Skin epidermis (tissue), 12 donors: ENCODE measurements at regions not wholly inside any gene's neighbourhood (a gene's known extent, or its start where the extent isn't known, plus 50 kb on each side); places are given as distances from the start of the nearest gene placed in this dataset.

Experiments used
- H3K27ac ChIP-seq, 21 experiments: fragments of 200-600 bp; sonication (generic) in 11 of 21; one replicate each; pipeline ENCODE4 v1.5.0; 2020; ENCODE audit warnings: mild to moderate bottlenecking in 3 of 21, inconsistent platforms in 2 of 21, moderate library complexity in 2 of 21
- H3K4me3 ChIP-seq, 7 experiments: fragments of 200-600 bp; sonication (generic) in 2 of 7; one replicate each; pipeline ENCODE4 v1.5.0; 2020; ENCODE audit warnings: inconsistent platforms in 2 of 7, mild to moderate bottlenecking in 2 of 7, moderate library complexity in 1 of 7

GRCh38 chr13:82938644-82939043, 943.6 kb downstream of the SLITRK1 start:
- H3K27ac ChIP-seq, result no peak overlapping the region
- H3K4me3 ChIP-seq, result no peak overlapping the region

GRCh38 chr13:82934000-82934399, 948.3 kb downstream of the SLITRK1 start:
- no peak overlapping the region for H3K4me3 ChIP-seq
- no peak overlapping the region for H3K27ac ChIP-seq

GRCh38 chr13:82925114-82925513, 957.2 kb downstream of the SLITRK1 start:
- H3K4me3 ChIP-seq, result no peak overlapping the region
- H3K27ac ChIP-seq, result no peak overlapping the region

- Histone ChIP-seq H3K27ac (no peak overlapping the region), H3K4me3 (no peak overlapping the region)
These were observed 964.3 kb downstream of the SLITRK1 start for GRCh38 chr13:82917984-82918383.

GRCh38 chr13:82912564-82912963, 969.7 kb downstream of the SLITRK1 start:
- no peak overlapping the region for H3K4me3 ChIP-seq
- H3K27ac ChIP-seq, result no peak overlapping the region

GRCh38 chr13:82905071-82905470, 977.2 kb downstream of the SLITRK1 start:
- no peak overlapping the region for H3K4me3 ChIP-seq
- H3K27ac ChIP-seq, result no peak overlapping the region

- no peak overlapping the region for H3K27ac ChIP-seq
- no peak overlapping the region for H3K4me3 ChIP-seq
These were observed 981.8 kb downstream of the SLITRK1 start for GRCh38 chr13:82900453-82900852.

- no peak overlapping the region for H3K4me3 ChIP-seq
- no peak overlapping the region for H3K27ac ChIP-seq
These were observed 983.7 kb downstream of the SLITRK1 start for GRCh38 chr13:82898586-82898985.

GRCh38 chr13:82879921-82880320, 1002.4 kb downstream of the SLITRK1 start:
- no peak overlapping the region for H3K27ac ChIP-seq
- no peak overlapping the region for H3K4me3 ChIP-seq

- Histone ChIP-seq H3K27ac (no peak overlapping the region), H3K4me3 (no peak overlapping the region)
These were observed 1003.7 kb downstream of the SLITRK1 start for GRCh38 chr13:82878536-82878935.

GRCh38 chr13:82867284-82867683, 1015.0 kb downstream of the SLITRK1 start:
- no peak overlapping the region for H3K4me3 ChIP-seq
- H3K27ac ChIP-seq, result no peak overlapping the region

GRCh38 chr13:82850644-82851043, 1031.6 kb downstream of the SLITRK1 start:
- no peak overlapping the region for H3K27ac ChIP-seq
- no peak overlapping the region for H3K4me3 ChIP-seq

GRCh38 chr13:82848766-82849165, 1033.5 kb downstream of the SLITRK1 start:
- no peak overlapping the region for H3K27ac ChIP-seq
- H3K4me3 ChIP-seq, result no peak overlapping the region

- Histone ChIP-seq H3K27ac (no peak overlapping the region), H3K4me3 (no peak overlapping the region)
These were observed 1034.7 kb downstream of the SLITRK1 start for GRCh38 chr13:82847595-82847994.

- Histone ChIP-seq H3K4me3 (no peak overlapping the region), H3K27ac (no peak overlapping the region)
These were observed 1048.4 kb downstream of the SLITRK1 start for GRCh38 chr13:82833923-82834322.

GRCh38 chr13:82829040-82829439, 1053.2 kb downstream of the SLITRK1 start:
- H3K4me3 ChIP-seq, result no peak overlapping the region
- H3K27ac ChIP-seq, result no peak overlapping the region

- H3K4me3 ChIP-seq, result no peak overlapping the region
- H3K27ac ChIP-seq, result no peak overlapping the region
These were observed 1054.5 kb downstream of the SLITRK1 start for GRCh38 chr13:82827724-82828123.

- Histone ChIP-seq H3K4me3 (no peak overlapping the region), H3K27ac (no peak overlapping the region)
These were observed 1059.3 kb downstream of the SLITRK1 start for GRCh38 chr13:82822935-82823334.

- no peak overlapping the region for H3K27ac ChIP-seq
- H3K4me3 ChIP-seq, result no peak overlapping the region
These were observed 1065.1 kb downstream of the SLITRK1 start for GRCh38 chr13:82817133-82817532.

GRCh38 chr13:82815791-82816190, 1066.5 kb downstream of the SLITRK1 start:
- Histone ChIP-seq H3K4me3 (no peak overlapping the region), H3K27ac (no peak overlapping the region)

GRCh38 chr13:82803341-82803740, 1078.9 kb downstream of the SLITRK1 start:
- no peak overlapping the region for H3K4me3 ChIP-seq
- H3K27ac ChIP-seq, result no peak overlapping the region

- Histone ChIP-seq H3K4me3 (no peak overlapping the region), H3K27ac (no peak overlapping the region)
These were observed 1079.7 kb downstream of the SLITRK1 start for GRCh38 chr13:82802528-82802927.

GRCh38 chr13:82800391-82800790, 1081.9 kb downstream of the SLITRK1 start:
- no peak overlapping the region for H3K27ac ChIP-seq
- H3K4me3 ChIP-seq, result no peak overlapping the region
